ENCODE measurements at regions not wholly inside any gene's neighbourhood (a gene's known extent, or its start where the extent isn't known, plus 50 kb on each side); places are given as distances from the start of the nearest gene placed in this dataset.

DNA sequence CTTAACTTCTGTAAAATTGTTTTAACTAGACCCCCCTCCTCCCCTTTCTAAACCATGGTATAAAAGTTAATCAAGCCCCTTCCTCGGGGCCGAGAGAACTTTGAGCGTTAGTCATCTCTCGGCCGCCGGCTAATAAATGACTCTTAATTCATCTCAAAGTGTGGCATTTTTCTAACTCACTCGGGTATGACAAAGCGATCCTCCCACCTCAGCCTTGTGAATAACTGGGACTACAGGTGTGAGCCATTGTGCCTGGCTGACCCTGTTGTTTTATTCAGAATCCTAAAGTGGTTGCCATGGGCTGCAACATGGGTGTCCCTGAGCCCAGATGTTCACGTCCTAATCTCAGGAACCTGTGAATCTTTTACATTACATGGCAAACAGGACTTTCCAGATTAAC, 540.7 kb upstream of the AMELY start:
- H3K4me1 ChIP-seq (ENCODE audit: control insufficient read depth in 2 of 2, insufficient read depth in 1 of 2, low read depth in 1 of 2, low read length in 2 of 2): no peaks in the 10 kb centered on the region
- WGBS, 2 donors (ENCODE audit: extremely low coverage in 2 of 2, insufficient read length in 2 of 2, insufficient replicate concordance in 1 of 2): no CpG with 5 or more reads among the region's 9 CpGs
- no peak overlapping the region for H3K4me3 ChIP-seq (ENCODE audit: low read length in 2 of 2)
- H3K9me3 ChIP-seq (replicated peaks in 1 of 2; ENCODE audit: control insufficient read depth in 2 of 2, insufficient read depth in 1 of 2, low read depth in 1 of 2, low read length in 2 of 2): no peaks in the 10 kb centered on the region
- no peaks in the 10 kb centered on the region for H3K79me1 ChIP-seq (ENCODE audit: low read depth, low read length)
- no peak overlapping the region for H2BK12ac ChIP-seq (ENCODE audit: low read length)
- DNase-seq (ENCODE audit: low spot score): no peak
- H2BK5ac ChIP-seq (ENCODE audit: low read length): no peak overlapping the region
- H2BK120ac ChIP-seq (ENCODE audit: low read depth, low read length): no peak overlapping the region
- no peak overlapping the region for H2AFZ ChIP-seq (ENCODE audit: low read length)
- H3K18ac ChIP-seq (ENCODE audit: low read length): no peak overlapping the region
- H4K91ac ChIP-seq (ENCODE audit: low read depth, low read length, poor library complexity): no peak overlapping the region
- H3K14ac ChIP-seq (ENCODE audit: low read length): no peak overlapping the region
- no peak overlapping the region for H3K4ac ChIP-seq (ENCODE audit: low read length)
- H2AK5ac ChIP-seq (ENCODE audit: low read depth, low read length): no peak overlapping the region
- H3K23ac ChIP-seq (ENCODE audit: low read depth, low read length, poor library complexity): no peak overlapping the region
- no peak overlapping the region for H4K8ac ChIP-seq (ENCODE audit: low read depth, low read length)
- H3K4me2 ChIP-seq (ENCODE audit: insufficient read depth, low read length, poor library complexity, severe bottlenecking): no peak overlapping the region
- no peaks in the 10 kb centered on the region for H3K27me3 ChIP-seq (ENCODE audit: control insufficient read depth in 3 of 3, insufficient read depth in 3 of 3, low read depth in 1 of 3, low read length in 3 of 3)
- no peak overlapping the region for H3K9ac ChIP-seq (ENCODE audit: low read depth, low read length, poor library complexity)
- H3K27ac ChIP-seq (replicated peaks; ENCODE audit: low read length): peak overlapping the region; percentile 31
- no peaks in the 10 kb centered on the region for H3K36me3 ChIP-seq (replicated peaks in 1 of 2; ENCODE audit: control insufficient read depth in 2 of 2, insufficient read depth in 2 of 2, low read length in 2 of 2)
- H2BK15ac ChIP-seq (ENCODE audit: low read length): no peak overlapping the region

DNA sequence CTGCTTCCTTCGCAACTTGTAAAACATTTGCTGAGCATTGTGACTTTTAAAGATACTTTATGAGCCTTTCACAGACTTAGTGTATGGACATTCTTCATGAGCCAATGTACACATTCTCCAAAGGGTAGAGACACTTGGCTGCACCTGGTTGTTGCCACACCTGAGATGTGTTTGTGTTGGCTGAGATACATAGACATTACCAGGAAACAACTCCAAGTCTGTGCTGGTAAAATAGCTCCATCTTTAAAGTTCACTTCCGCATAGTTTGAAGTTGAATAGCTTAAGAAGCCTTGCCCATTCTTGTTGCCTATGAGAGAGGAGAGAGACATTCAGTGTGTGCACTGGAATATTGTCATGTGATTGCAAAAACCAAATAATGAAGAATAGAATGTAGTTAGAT, 538.3 kb upstream of the AMELY start:
- H3K27ac ChIP-seq (replicated peaks; ENCODE audit: low read length): no peak overlapping the region
- no peak overlapping the region for H2BK5ac ChIP-seq (ENCODE audit: low read length)
- no peak overlapping the region for H2AFZ ChIP-seq (ENCODE audit: low read length)
- no peak overlapping the region for H3K23ac ChIP-seq (ENCODE audit: low read depth, low read length, poor library complexity)
- no peaks in the 10 kb centered on the region for H3K27me3 ChIP-seq (ENCODE audit: control insufficient read depth in 3 of 3, insufficient read depth in 3 of 3, low read depth in 1 of 3, low read length in 3 of 3)
- H3K4me1 ChIP-seq (ENCODE audit: control insufficient read depth in 2 of 2, insufficient read depth in 1 of 2, low read depth in 1 of 2, low read length in 2 of 2): no peaks in the 10 kb centered on the region
- no peak overlapping the region for H3K9ac ChIP-seq (ENCODE audit: low read depth, low read length, poor library complexity)
- no peaks in the 10 kb centered on the region for H3K36me3 ChIP-seq (replicated peaks in 1 of 2; ENCODE audit: control insufficient read depth in 2 of 2, insufficient read depth in 2 of 2, low read length in 2 of 2)
- no peak overlapping the region for H2BK15ac ChIP-seq (ENCODE audit: low read length)
- no peak overlapping the region for H2BK120ac ChIP-seq (ENCODE audit: low read depth, low read length)
- no peak overlapping the region for H3K4me3 ChIP-seq (ENCODE audit: low read length in 2 of 2)
- DNase-seq (ENCODE audit: low spot score): no peak
- H4K8ac ChIP-seq (ENCODE audit: low read depth, low read length): no peak overlapping the region
- no peaks in the 10 kb centered on the region for H3K9me3 ChIP-seq (replicated peaks in 1 of 2; ENCODE audit: control insufficient read depth in 2 of 2, insufficient read depth in 1 of 2, low read depth in 1 of 2, low read length in 2 of 2)
- no peak overlapping the region for H2BK12ac ChIP-seq (ENCODE audit: low read length)
- no CpG with 5 or more reads among the region's 2 CpGs for WGBS, 2 donors (ENCODE audit: extremely low coverage in 2 of 2, insufficient read length in 2 of 2, insufficient replicate concordance in 1 of 2)
- no peak overlapping the region for H2AK5ac ChIP-seq (ENCODE audit: low read depth, low read length)
- H3K79me1 ChIP-seq (ENCODE audit: low read depth, low read length): no peaks in the 10 kb centered on the region
- no peak overlapping the region for H3K4me2 ChIP-seq (ENCODE audit: insufficient read depth, low read length, poor library complexity, severe bottlenecking)
- no peak overlapping the region for H3K18ac ChIP-seq (ENCODE audit: low read length)
- H3K14ac ChIP-seq (ENCODE audit: low read length): no peak overlapping the region
- H3K4ac ChIP-seq (ENCODE audit: low read length): no peak overlapping the region
- no peak overlapping the region for H4K91ac ChIP-seq (ENCODE audit: low read depth, low read length, poor library complexity)

DNA sequence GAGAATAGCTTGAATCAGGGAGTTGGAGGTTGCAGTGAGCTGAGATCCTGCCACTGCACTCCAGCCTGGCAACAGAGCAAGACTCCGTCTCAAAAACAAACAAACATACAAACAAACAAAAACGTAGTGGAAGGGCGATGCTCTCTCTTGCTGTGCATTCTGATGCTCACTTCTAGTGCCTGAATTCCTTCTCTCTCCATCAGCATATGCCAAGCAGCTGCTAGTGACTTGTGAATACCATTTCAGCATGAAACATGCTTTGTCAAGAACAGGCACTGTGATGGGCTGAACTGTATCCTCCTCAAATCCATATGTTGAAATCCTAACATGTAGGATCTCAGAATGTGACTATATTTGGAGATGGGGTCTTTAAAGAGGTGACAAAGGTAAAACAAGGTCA, 537.1 kb upstream of the AMELY start:
- H3K14ac ChIP-seq (ENCODE audit: low read length): no peak overlapping the region
- H4K91ac ChIP-seq (ENCODE audit: low read depth, low read length, poor library complexity): no peak overlapping the region
- H3K4me1 ChIP-seq (ENCODE audit: control insufficient read depth in 2 of 2, insufficient read depth in 1 of 2, low read depth in 1 of 2, low read length in 2 of 2): no peaks in the 10 kb centered on the region
- H3K9ac ChIP-seq (ENCODE audit: low read depth, low read length, poor library complexity): no peak overlapping the region
- no peak overlapping the region for H2AK5ac ChIP-seq (ENCODE audit: low read depth, low read length)
- H2BK120ac ChIP-seq (ENCODE audit: low read depth, low read length): no peak overlapping the region
- no peak overlapping the region for H3K4me3 ChIP-seq (ENCODE audit: low read length in 2 of 2)
- H2AFZ ChIP-seq (ENCODE audit: low read length): no peak overlapping the region
- DNase-seq (ENCODE audit: low spot score): no peak
- H4K8ac ChIP-seq (ENCODE audit: low read depth, low read length): no peak overlapping the region
- no CpG with 5 or more reads among the region's 3 CpGs for WGBS, 2 donors (ENCODE audit: extremely low coverage in 2 of 2, insufficient read length in 2 of 2, insufficient replicate concordance in 1 of 2)
- H3K36me3 ChIP-seq (replicated peaks in 1 of 2; ENCODE audit: control insufficient read depth in 2 of 2, insufficient read depth in 2 of 2, low read length in 2 of 2): no peaks in the 10 kb centered on the region
- no peak overlapping the region for H3K18ac ChIP-seq (ENCODE audit: low read length)
- no peak overlapping the region for H3K27ac ChIP-seq (replicated peaks; ENCODE audit: low read length)
- no peaks in the 10 kb centered on the region for H3K9me3 ChIP-seq (replicated peaks in 1 of 2; ENCODE audit: control insufficient read depth in 2 of 2, insufficient read depth in 1 of 2, low read depth in 1 of 2, low read length in 2 of 2)
- no peak overlapping the region for H3K4ac ChIP-seq (ENCODE audit: low read length)
- H3K4me2 ChIP-seq (ENCODE audit: insufficient read depth, low read length, poor library complexity, severe bottlenecking): no peak overlapping the region
- H2BK5ac ChIP-seq (ENCODE audit: low read length): no peak overlapping the region
- no peaks in the 10 kb centered on the region for H3K79me1 ChIP-seq (ENCODE audit: low read depth, low read length)
- no peak overlapping the region for H2BK12ac ChIP-seq (ENCODE audit: low read length)
- no peak overlapping the region for H3K23ac ChIP-seq (ENCODE audit: low read depth, low read length, poor library complexity)
- H3K27me3 ChIP-seq (ENCODE audit: control insufficient read depth in 3 of 3, insufficient read depth in 3 of 3, low read depth in 1 of 3, low read length in 3 of 3): no peaks in the 10 kb centered on the region
- no peak overlapping the region for H2BK15ac ChIP-seq (ENCODE audit: low read length)

DNA sequence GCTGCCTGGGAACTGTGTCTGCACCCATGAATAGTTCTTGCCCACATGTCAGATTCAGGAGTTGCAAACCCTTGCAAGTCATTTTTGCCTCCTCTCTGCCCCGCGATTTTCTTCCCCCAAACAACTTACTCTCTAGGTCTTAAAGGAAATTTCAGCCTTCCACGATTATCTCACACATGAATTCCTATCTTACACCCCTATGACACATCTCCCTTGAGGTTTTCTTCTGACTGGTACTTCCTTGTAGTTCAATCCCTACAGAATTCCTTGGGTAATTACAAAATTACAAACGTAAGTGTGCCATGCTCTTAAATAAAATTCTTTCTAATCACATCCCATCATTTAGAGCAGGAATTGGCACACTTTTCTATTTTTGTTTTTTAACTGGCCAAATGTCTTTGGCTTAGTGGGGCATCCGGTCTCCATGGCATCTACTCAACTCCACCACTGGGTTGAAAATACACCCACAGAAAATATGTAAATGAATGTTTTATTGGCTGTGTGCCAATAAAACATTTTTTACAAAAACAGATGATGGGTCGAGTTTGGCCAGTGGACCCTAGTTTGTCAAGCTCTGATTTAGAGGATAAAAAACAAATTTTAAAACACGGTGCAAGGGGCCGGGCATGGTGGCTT, 536.4 kb upstream of the AMELY start:
- no peak overlapping the region for H3K4me2 ChIP-seq (ENCODE audit: insufficient read depth, low read length, poor library complexity, severe bottlenecking)
- WGBS, 2 donors (ENCODE audit: extremely low coverage in 2 of 2, insufficient read length in 2 of 2, insufficient replicate concordance in 1 of 2): no CpG with 5 or more reads among the region's 8 CpGs

More for the DNA sequence above, 536.4 kb upstream of the AMELY start:
- DNase-seq (ENCODE audit: low spot score): no peak
- Histone ChIP-seq H3K9ac (ENCODE audit: low read depth, low read length, poor library complexity) (no peak overlapping the region), H3K27me3 (ENCODE audit: control insufficient read depth in 3 of 3, insufficient read depth in 3 of 3, low read depth in 1 of 3, low read length in 3 of 3) (no peaks in the 10 kb centered on the region), H2AK5ac (ENCODE audit: low read depth, low read length) (no peak overlapping the region), H2BK12ac (ENCODE audit: low read length) (no peak overlapping the region), H3K23ac (ENCODE audit: low read depth, low read length, poor library complexity) (no peak overlapping the region), H3K4me3 (ENCODE audit: low read length in 2 of 2) (no peak overlapping the region), H2BK15ac (ENCODE audit: low read length) (no peak overlapping the region), H3K9me3 (replicated peaks in 1 of 2; ENCODE audit: control insufficient read depth in 2 of 2, insufficient read depth in 1 of 2, low read depth in 1 of 2, low read length in 2 of 2) (no peaks in the 10 kb centered on the region), H4K8ac (ENCODE audit: low read depth, low read length) (no peak overlapping the region), H3K79me1 (ENCODE audit: low read depth, low read length) (no peaks in the 10 kb centered on the region), H3K4me1 (ENCODE audit: control insufficient read depth in 2 of 2, insufficient read depth in 1 of 2, low read depth in 1 of 2, low read length in 2 of 2) (no peaks in the 10 kb centered on the region), H2BK5ac (ENCODE audit: low read length) (no peak overlapping the region), H3K18ac (ENCODE audit: low read length) (no peak overlapping the region), H3K4ac (ENCODE audit: low read length) (no peak overlapping the region), H3K14ac (ENCODE audit: low read length) (no peak overlapping the region), H3K36me3 (replicated peaks in 1 of 2; ENCODE audit: control insufficient read depth in 2 of 2, insufficient read depth in 2 of 2, low read length in 2 of 2) (no peaks in the 10 kb centered on the region), H2AFZ (ENCODE audit: low read length) (no peak overlapping the region), H3K27ac (replicated peaks; ENCODE audit: low read length) (no peak overlapping the region), H2BK120ac (ENCODE audit: low read depth, low read length) (no peak overlapping the region), H4K91ac (ENCODE audit: low read depth, low read length, poor library complexity) (no peak overlapping the region)
